SH-SY5Y (cell line): ENCODE measurements at regions not wholly inside any gene's neighbourhood (a gene's known extent, or its start where the extent isn't known, plus 50 kb on each side); places are given as distances from the start of the nearest gene placed in this dataset.

ENCODE experiments used
- GATA2 ChIP-seq: IDR thresholded peaks from 2 replicates; pipeline ENCODE4 v1.6.1; 2011; ENCODE audit warnings: mild to moderate bottlenecking, low read depth, low read length
- GATA3 ChIP-seq: IDR thresholded peaks from 2 replicates; pipeline ENCODE4 v1.6.1; 2011; ENCODE audit warnings: low read depth, mild to moderate bottlenecking, low read length, moderate library complexity

DNA sequence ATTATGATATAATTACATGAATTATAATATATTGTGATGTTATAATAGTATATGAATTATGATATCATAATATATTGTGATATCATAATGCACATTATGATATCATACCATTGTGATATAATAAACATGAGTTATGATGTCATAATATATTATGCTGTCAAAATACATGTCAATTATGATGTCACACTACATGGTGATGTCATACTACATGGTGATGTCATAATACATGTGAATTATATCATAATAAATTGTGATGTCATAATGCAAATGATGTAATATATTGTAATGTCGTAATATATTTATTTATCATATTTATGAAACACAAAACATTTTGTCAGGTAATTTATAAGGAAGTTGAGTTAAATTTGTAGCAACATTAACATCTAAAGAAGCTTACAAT, 1950.1 kb downstream of the TP53TG3F start:
- TF ChIP-seq GATA3 (no peak), GATA2 (no peak)

- TF ChIP-seq GATA3 (no peak), GATA2 (no peak)
Measured at GRCh38 chr16:35410438-35410837, 1951.0 kb downstream of the TP53TG3F start.

GRCh38 chr16:35411156-35411555, 1951.7 kb downstream of the TP53TG3F start:
- TF ChIP-seq GATA3 (no peak), GATA2 (no peak)

GRCh38 chr16:35414139-35414538, 1954.7 kb downstream of the TP53TG3F start:
- no peak for TF ChIP-seq GATA2
- TF ChIP-seq GATA3 = no peak

GRCh38 chr16:35414563-35414962, 1955.2 kb downstream of the TP53TG3F start:
- TF ChIP-seq GATA3 (no peak), GATA2 (no peak)

GRCh38 chr16:35425270-35425669, 1965.9 kb downstream of the TP53TG3F start:
- TF ChIP-seq GATA2 (no peak), GATA3 (no peak)

GRCh38 chr16:35431829-35432663, 1972.6 kb downstream of the TP53TG3F start:
- TF ChIP-seq GATA3 = no peak
- TF ChIP-seq GATA2 = no peak

DNA sequence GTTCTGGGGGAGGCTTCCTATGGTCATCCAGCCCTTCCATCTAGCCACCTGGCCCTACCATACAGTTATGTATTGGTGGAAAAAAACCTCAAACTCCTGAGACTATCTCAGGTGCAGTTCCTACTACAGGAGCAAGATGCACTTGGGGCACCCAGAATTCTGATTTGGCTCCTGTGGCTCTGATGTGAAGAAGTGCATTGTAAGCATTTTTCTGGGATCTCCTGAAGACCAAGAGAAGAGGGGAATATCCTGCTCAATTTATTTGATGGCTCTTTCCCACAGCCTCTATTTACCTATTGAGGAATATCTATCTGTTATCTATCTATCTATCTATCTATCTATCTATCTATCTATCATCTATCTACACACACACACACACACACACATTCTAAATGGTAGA, 1981.5 kb downstream of the TP53TG3F start:
- TF ChIP-seq GATA3 = no peak
- TF ChIP-seq GATA2 = no peak

- no peak for TF ChIP-seq GATA2
- TF ChIP-seq GATA3 = no peak
Measured at GRCh38 chr16:35447010-35447558, 1987.7 kb downstream of the TP53TG3F start.

DNA sequence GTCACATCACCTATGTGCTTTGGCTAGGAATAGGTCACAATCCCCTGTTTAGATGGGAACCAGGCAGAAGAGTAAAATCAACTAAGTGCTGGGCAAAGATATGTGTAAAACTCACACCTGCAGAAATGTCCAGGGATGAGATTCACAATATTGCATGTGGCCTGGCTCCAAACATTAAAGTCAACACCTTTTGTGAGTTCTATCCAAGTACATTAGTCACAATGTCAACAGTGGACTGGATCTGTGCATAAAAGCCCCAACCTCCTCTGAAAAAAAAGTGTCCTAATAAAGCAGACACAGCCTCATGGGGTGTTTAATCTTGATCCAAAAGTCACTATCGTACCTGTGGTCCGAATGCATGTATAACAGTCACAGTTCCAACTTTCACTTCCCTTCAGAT, 1990.3 kb downstream of the TP53TG3F start:
- TF ChIP-seq GATA3 = no peak
- TF ChIP-seq GATA2 = no peak

GRCh38 chr16:35450648-35451047, 1991.2 kb downstream of the TP53TG3F start:
- TF ChIP-seq GATA2 (no peak), GATA3 (no peak)

DNA sequence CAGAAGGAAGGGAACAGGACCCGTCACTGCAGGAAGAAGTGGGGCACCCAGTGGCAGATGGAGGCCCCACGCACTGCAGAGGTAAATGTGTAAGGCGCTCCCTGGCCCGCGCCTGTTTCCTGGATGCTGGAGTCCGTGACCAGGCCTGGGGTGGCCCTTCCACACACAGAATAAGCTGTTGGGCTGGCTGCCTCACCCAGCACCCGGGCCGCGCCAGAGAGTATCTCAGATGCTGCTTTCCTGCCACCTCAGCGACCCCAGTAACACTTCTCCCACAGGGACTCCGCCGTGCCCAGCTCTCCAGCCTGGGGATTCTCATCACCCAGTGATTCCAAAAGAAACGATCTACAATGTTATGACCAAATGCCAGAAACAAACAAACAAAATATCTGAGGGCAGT, 1993.1 kb downstream of the TP53TG3F start:
- no peak for TF ChIP-seq GATA2
- TF ChIP-seq GATA3 = no peak

DNA sequence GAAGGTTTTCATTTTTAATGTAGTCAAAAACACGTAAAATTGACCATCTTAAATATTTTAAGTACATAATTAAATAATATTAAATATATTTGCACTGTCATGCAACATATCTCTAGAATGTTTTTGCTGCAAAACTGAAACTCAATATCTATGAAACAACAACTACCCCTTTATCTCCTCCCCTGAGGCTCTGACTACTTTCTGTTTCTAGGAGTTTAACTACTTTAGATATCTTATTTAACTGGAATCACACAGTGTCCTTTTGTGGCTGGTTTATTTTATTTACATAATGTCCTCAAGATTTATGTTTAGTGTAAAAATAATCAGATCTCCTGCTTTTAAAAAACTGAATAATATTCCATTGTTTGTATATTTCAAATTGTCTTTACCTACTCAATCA, 2003.9 kb downstream of the TP53TG3F start:
- TF ChIP-seq GATA2 (no peak), GATA3 (peak; percentile 34)

DNA sequence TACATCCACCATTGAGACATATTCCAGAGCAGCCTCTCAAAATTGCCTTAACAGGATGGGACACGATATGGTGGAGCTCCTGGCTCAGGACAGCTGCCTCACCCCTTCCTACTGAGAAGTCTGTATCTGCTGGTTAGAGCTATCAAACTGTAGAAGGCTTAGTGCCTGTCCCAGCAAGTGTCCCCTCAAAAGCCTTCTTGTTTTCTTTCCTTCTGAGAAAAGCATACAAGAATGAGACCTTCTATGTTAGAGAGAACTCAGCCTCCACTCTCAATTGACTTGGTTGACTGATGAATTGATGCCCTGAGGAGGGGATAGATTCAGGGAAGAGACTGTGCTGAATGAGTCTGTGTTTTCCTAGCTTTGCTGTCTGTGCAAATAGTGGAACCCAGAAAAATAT, 2020.9 kb downstream of the TP53TG3F start:
- TF ChIP-seq GATA2 (no peak), GATA3 (no peak)

GRCh38 chr16:35480988-35481387, 2021.6 kb downstream of the TP53TG3F start:
- TF ChIP-seq GATA3 (no peak), GATA2 (no peak)

DNA sequence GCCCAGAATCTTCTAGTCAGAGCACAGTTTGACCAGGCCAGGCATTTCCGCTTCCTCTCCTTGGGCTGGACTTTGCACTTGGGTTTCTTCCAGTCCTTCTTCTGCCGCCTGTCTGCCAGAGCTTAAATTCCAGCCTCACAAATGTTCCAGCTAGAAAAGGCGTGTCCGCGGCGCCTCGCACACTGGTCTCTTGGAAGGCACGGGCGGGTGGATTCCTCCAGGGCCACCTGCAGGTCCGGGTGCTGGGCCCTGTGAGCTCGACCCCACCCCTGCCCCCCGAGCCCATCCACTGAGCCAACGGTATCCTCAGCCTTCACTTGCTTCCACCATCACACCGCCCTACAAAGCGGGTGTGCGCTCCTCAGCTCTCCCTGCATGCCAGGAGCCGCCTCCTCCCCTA, 2026.5 kb downstream of the TP53TG3F start:
- no peak for TF ChIP-seq GATA2
- TF ChIP-seq GATA3 = no peak
